HepG2 (cell line): ENCODE measurements at regions not wholly inside any gene's neighbourhood (a gene's known extent, or its start where the extent isn't known, plus 50 kb on each side); places are given as distances from the start of the nearest gene placed in this dataset.

Source experiments
- CBX1 ChIP-seq: IDR thresholded peaks from one replicate; pipeline ENCODE4 v1.6.1; 2016; ENCODE audit warnings: antibody characterized with exemption, low read depth
- GMEB1 ChIP-seq: sonication (generic); formaldehyde crosslinking; IDR thresholded peaks from 2 replicates; pipeline ENCODE4 v1.5.1; 2020; ENCODE audit warnings: missing genetic modification reagents, mild to moderate bottlenecking, borderline replicate concordance
- POLR2A ChIP-seq, 2 experiments: IDR thresholded peaks; 2 replicates each; pipeline ENCODE4 v1.6.1; 2011; ENCODE audit warnings: low read depth in 2 of 2, low read length in 2 of 2, mild to moderate bottlenecking in 1 of 2, moderate library complexity in 1 of 2; ENCODE audit not compliant: insufficient read depth in 1 of 2
- TF ChIP-seq, protein P1 (sequence below): sonication (generic); formaldehyde crosslinking; IDR thresholded peaks from 2 replicates; pipeline ENCODE4 v1.5.0; 2020; ENCODE audit warnings: mild to moderate bottlenecking, missing genetic modification reagents, moderate library complexity

GRCh38 chr20:60470366-60470765, 512.1 kb downstream of the CDH26 start:
- no peak for TF ChIP-seq CBX1
- TF ChIP-seq, protein P1, sequence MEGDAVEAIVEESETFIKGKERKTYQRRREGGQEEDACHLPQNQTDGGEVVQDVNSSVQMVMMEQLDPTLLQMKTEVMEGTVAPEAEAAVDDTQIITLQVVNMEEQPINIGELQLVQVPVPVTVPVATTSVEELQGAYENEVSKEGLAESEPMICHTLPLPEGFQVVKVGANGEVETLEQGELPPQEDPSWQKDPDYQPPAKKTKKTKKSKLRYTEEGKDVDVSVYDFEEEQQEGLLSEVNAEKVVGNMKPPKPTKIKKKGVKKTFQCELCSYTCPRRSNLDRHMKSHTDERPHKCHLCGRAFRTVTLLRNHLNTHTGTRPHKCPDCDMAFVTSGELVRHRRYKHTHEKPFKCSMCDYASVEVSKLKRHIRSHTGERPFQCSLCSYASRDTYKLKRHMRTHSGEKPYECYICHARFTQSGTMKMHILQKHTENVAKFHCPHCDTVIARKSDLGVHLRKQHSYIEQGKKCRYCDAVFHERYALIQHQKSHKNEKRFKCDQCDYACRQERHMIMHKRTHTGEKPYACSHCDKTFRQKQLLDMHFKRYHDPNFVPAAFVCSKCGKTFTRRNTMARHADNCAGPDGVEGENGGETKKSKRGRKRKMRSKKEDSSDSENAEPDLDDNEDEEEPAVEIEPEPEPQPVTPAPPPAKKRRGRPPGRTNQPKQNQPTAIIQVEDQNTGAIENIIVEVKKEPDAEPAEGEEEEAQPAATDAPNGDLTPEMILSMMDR: no peak
- TF ChIP-seq POLR2A (IDR thresholded peaks at IDR 0.05; ENCODE audit: insufficient read depth in 1 of 2, low read depth in 2 of 2, low read length in 2 of 2): no peak
- TF ChIP-seq GMEB1 (CRISPR knock-in tag): no peak
